GM23338 (cell line): ENCODE measurements at regions not wholly inside any gene's neighbourhood (a gene's known extent, or its start where the extent isn't known, plus 50 kb on each side); places are given as distances from the start of the nearest gene placed in this dataset.

Source experiments
- ATAC-seq: fragments of 200-7000 bp; cut with Tn5 transposase; 3 replicates; pipeline ENCODE4 v1.9.1; 2020
- DNase-seq: peaks from one replicate; pipeline ENCODE4 v3.0.0-alpha.2; 2015; ENCODE audit warnings: low spot score
- H2AFZ ChIP-seq: fragments of 200-600 bp; sonication (generic); 2 replicates; pipeline ENCODE4 v1.8.0; 2016; ENCODE audit warnings: antibody characterized with exemption, mild to moderate bottlenecking, moderate library complexity
- H3F3A ChIP-seq: fragments of 200-600 bp; sonication (generic); replicated peaks from 2 replicates; pipeline ENCODE4 v1.8.0; 2017; ENCODE audit warnings: antibody characterized with exemption, mixed run types, low read depth
- H3K27ac ChIP-seq: fragments of 200-600 bp; sonication (generic); 2 replicates; pipeline ENCODE4 v1.6.1; 2016; ENCODE audit warnings: low read depth
- H3K27me3 ChIP-seq: fragments of 200-600 bp; sonication (generic); 2 replicates; pipeline ENCODE4 v1.8.0; 2016; ENCODE audit warnings: mild to moderate bottlenecking, mixed run types, moderate library complexity; ENCODE audit not compliant: insufficient read depth
- H3K36me3 ChIP-seq: fragments of 200-600 bp; sonication (generic); 2 replicates; pipeline ENCODE4 v1.8.0; 2016; ENCODE audit warnings: mild to moderate bottlenecking; ENCODE audit not compliant: insufficient read depth
- H3K4me1 ChIP-seq: fragments of 200-600 bp; sonication (generic); 2 replicates; pipeline ENCODE4 v1.8.0; 2016; ENCODE audit warnings: mild to moderate bottlenecking, moderate library complexity; ENCODE audit not compliant: insufficient read depth
- H3K4me2 ChIP-seq: fragments of 200-600 bp; sonication (generic); 2 replicates; pipeline ENCODE4 v1.7.1; 2017; ENCODE audit warnings: mixed run types
- H3K4me3 ChIP-seq: fragments of 200-600 bp; sonication (generic); 2 replicates; pipeline ENCODE4 v1.6.1; 2016; ENCODE audit warnings: mixed run types
- H3K79me2 ChIP-seq: fragments of 200-600 bp; sonication (generic); replicated peaks from 2 replicates; pipeline ENCODE4 v1.8.0; 2017; ENCODE audit warnings: mild to moderate bottlenecking; ENCODE audit not compliant: insufficient read depth
- H3K9me2 ChIP-seq: fragments of 200-600 bp; sonication (generic); 2 replicates; pipeline ENCODE4 v1.8.0; 2017; ENCODE audit not compliant: insufficient read depth
- H4K20me1 ChIP-seq: fragments of 200-600 bp; sonication (generic); replicated peaks from 2 replicates; pipeline ENCODE4 v1.8.0; 2017; ENCODE audit warnings: mild to moderate bottlenecking; ENCODE audit not compliant: insufficient read depth
- H3K27ac Mint-ChIP-seq: 2 replicates; pipeline ENCODE4 v1.8.0; 2020; ENCODE audit warnings: inconsistent platforms, mild to moderate bottlenecking, moderate library complexity, mixed read lengths
- H3K27me3 Mint-ChIP-seq: 3 replicates; pipeline ENCODE4 v1.8.0; 2022; ENCODE audit warnings: low read depth, mild to moderate bottlenecking, moderate library complexity, mixed read lengths, inconsistent platforms; ENCODE audit not compliant: insufficient read depth, poor library complexity
- H3K36me3 Mint-ChIP-seq: 3 replicates; pipeline ENCODE4 v1.8.0; 2021; ENCODE audit warnings: low read depth, mild to moderate bottlenecking, inconsistent platforms, moderate library complexity, mixed read lengths
- H3K4me1 Mint-ChIP-seq: 3 replicates; pipeline ENCODE4 v1.8.0; 2020; ENCODE audit warnings: mild to moderate bottlenecking, inconsistent platforms, mixed read lengths
- H3K4me3 Mint-ChIP-seq: 3 replicates; pipeline ENCODE4 v1.8.0; 2021; ENCODE audit warnings: moderate library complexity, mild to moderate bottlenecking, inconsistent platforms, mixed read lengths
- H3K9me3 Mint-ChIP-seq: 3 replicates; pipeline ENCODE4 v1.8.0; 2020; ENCODE audit warnings: moderate library complexity, mild to moderate bottlenecking, inconsistent platforms, mixed read lengths
- CREB1 ChIP-seq: fragments of 250-450 bp; sonication (Bioruptor Pico); IDR thresholded peaks from 2 replicates; pipeline ENCODE4 v1.5.0; 2020; ENCODE audit warnings: low read depth, mild to moderate bottlenecking, moderate library complexity
- CTCF ChIP-seq, 2 experiments: fragments of 200-600 bp in 1 of 2; sonication (generic) in 1 of 2; conservative IDR thresholded peaks; 2 replicates each; pipeline versions ENCODE4 v1.5.1 to v1.6.1; 2016 to 2017; ENCODE audit warnings: antibody characterized with exemption in 2 of 2, low read depth in 2 of 2, mild to moderate bottlenecking in 2 of 2, moderate library complexity in 1 of 2
- EZH2 ChIP-seq: fragments of 200-600 bp; sonication (generic); IDR thresholded peaks from one replicate; pipeline ENCODE4 v1.8.0; 2017; ENCODE audit warnings: antibody characterized with exemption, mild to moderate bottlenecking, low read depth; ENCODE audit not compliant: unreplicated experiment
- NANOG ChIP-seq: IDR thresholded peaks from 2 replicates; pipeline ENCODE4 v1.6.1; 2016; ENCODE audit warnings: antibody characterized with exemption, borderline replicate concordance
- POLR2AphosphoS5 ChIP-seq: IDR thresholded peaks from 2 replicates; pipeline ENCODE4 v1.6.1; 2016; ENCODE audit warnings: antibody characterized with exemption, low read depth
- ZNF114 ChIP-seq: fragments of 250-450 bp; sonication (Bioruptor Pico); IDR thresholded peaks from 2 replicates; pipeline ENCODE4 v1.5.0; 2020; ENCODE audit warnings: mild to moderate bottlenecking, moderate library complexity
- ZNF462 ChIP-seq: fragments of 250-450 bp; sonication (Bioruptor Pico); IDR thresholded peaks from 2 replicates; pipeline ENCODE4 v1.5.0; 2020; ENCODE audit warnings: mild to moderate bottlenecking, moderate library complexity

- no peak for TF ChIP-seq ZNF462 (CRISPR knock-in tag)
Measured at GRCh38 chr5:21071421-21071820, 1083.4 kb upstream of the CDH18 start (continued).

- Mint-ChIP-seq H3K9me3 (no peaks in the 10 kb centered on the region), H3K36me3 (no peaks in the 10 kb centered on the region), H3K27ac (no peak overlapping the region), H3K4me3 (no peak overlapping the region), H3K27me3 (peaks cover 2% of the 10 kb centered on the region), H3K4me1 (no peaks in the 10 kb centered on the region; the same call in 2 of the 3 replicates)
- peaks cover 4% of the 10 kb centered on the region; the same call in 1 of the 2 replicates for H3K4me1 ChIP-seq
- no peaks in the 10 kb centered on the region for H3K27me3 ChIP-seq
- H3K79me2 ChIP-seq: no peaks in the 10 kb centered on the region
- H3F3A ChIP-seq: no peaks in the 10 kb centered on the region
- DNase-seq: peak; percentile 24
- H2AFZ ChIP-seq: no peak overlapping the region
- peak; percentile 47; the same call in 2 of the 3 replicates for ATAC-seq
- no peaks in the 10 kb centered on the region for H4K20me1 ChIP-seq
- no peak overlapping the region for H3K4me3 ChIP-seq
- no peak overlapping the region for H3K4me2 ChIP-seq
- no peak overlapping the region for H3K27ac ChIP-seq
- no peaks in the 10 kb centered on the region for H3K36me3 ChIP-seq
- no peaks in the 10 kb centered on the region for H3K9me2 ChIP-seq
- TF ChIP-seq EZH2: no peak
- no peak for TF ChIP-seq POLR2AphosphoS5
- TF ChIP-seq ZNF114 (CRISPR knock-in tag): no peak
- no peak for TF ChIP-seq ZNF462 (CRISPR knock-in tag)
- no peak for TF ChIP-seq CTCF (conservative IDR thresholded peaks at IDR 0.05; ENCODE audit: low read depth in 2 of 2)
- TF ChIP-seq NANOG: no peak
- no peak for TF ChIP-seq CREB1 (CRISPR knock-in tag)
Measured at GRCh38 chr5:21070858-21071257, 1082.9 kb upstream of the CDH18 start.
